ENCODE measurements at regions not wholly inside any gene's neighbourhood (a gene's known extent, or its start where the extent isn't known, plus 50 kb on each side); places are given as distances from the start of the nearest gene placed in this dataset.
A peak's percentile ranks its signal among the peaks of the same experiment; 100 is the strongest.

GRCh38 chr22:27583856-27584255 is 217.7 kb downstream of the MN1 start:
- peak; percentile 95 for FAIRE-seq
- DNase-seq (ENCODE audit: low read depth, low spot score): no peak

GRCh38 chr22:27585141-27585540 is 216.4 kb downstream of the MN1 start:
- dilution Hi-C loops (cut with MboI; ENCODE audit: extremely low pct_ligation_motif_present, low sequenced_read_pairs): no loop called here
- H3K4me2 ChIP-seq (ENCODE audit: control insufficient read depth, extremely low read depth, insufficient read depth, low read depth, low read length): no peak overlapping the region
- no peak overlapping the region for H2AFZ ChIP-seq (ENCODE audit: control insufficient read depth, low read length)
- DNase-seq (ENCODE audit: low read depth, low spot score) (no peak), FAIRE-seq (peak; percentile 79)
- TF ChIP-seq EZH2 (IDR thresholded peaks at IDR 0.05; ENCODE audit: low read length) (no peak), CTCF (optimal IDR thresholded peaks at IDR 0.05 in 1 of 3, IDR thresholded peaks at IDR 0.05 in 1 of 3, conservative IDR thresholded peaks at IDR 0.05 in 1 of 3; ENCODE audit: extremely low read depth in 1 of 3, insufficient read depth in 2 of 3, low read length in 3 of 3) (no peak)
- no peaks in the 10 kb centered on the region for H4K20me1 ChIP-seq (ENCODE audit: control insufficient read depth, extremely low read depth, insufficient read depth, low read length)
- no peak overlapping the region for H3K27ac ChIP-seq (ENCODE audit: control insufficient read depth, insufficient read depth, low read length)
- H3K4me1 ChIP-seq (ENCODE audit: control insufficient read depth, extremely low read depth, insufficient read depth, low read length): peaks cover 17% of the 10 kb centered on the region
- no peaks in the 10 kb centered on the region for H3K9me1 ChIP-seq (ENCODE audit: control insufficient read depth, extremely low read depth, insufficient read depth, low read length)
- peaks cover 3% of the 10 kb centered on the region for H3K27me3 ChIP-seq (ENCODE audit: control insufficient read depth, extremely low read depth, insufficient read depth, low read length)
- no peaks in the 10 kb centered on the region for H3K79me2 ChIP-seq (ENCODE audit: control insufficient read depth, insufficient read depth, low read length)
- no peaks in the 10 kb centered on the region for H3K36me3 ChIP-seq (ENCODE audit: control insufficient read depth in 2 of 2, extremely low read depth in 1 of 2, insufficient read depth in 2 of 2, low read length in 2 of 2)
- H3K9ac ChIP-seq (ENCODE audit: control insufficient read depth, extremely low read depth, insufficient read depth, low read length): no peak overlapping the region
- no peak overlapping the region for H3K4me3 ChIP-seq (ENCODE audit: control insufficient read depth in 2 of 3, extremely low read depth in 1 of 3, insufficient read depth in 2 of 3, low read depth in 1 of 3, low read length in 3 of 3)
- no peaks in the 10 kb centered on the region for H3K9me3 ChIP-seq (ENCODE audit: control insufficient read depth, low read depth, low read length)

More at GRCh38 chr22:27583856-27584255, 217.7 kb downstream of the MN1 start:
- dilution Hi-C loops (cut with MboI; ENCODE audit: extremely low pct_ligation_motif_present, low sequenced_read_pairs): no loop called here
- Histone ChIP-seq H3K9me3 (ENCODE audit: control insufficient read depth, low read depth, low read length) (no peaks in the 10 kb centered on the region), H3K4me3 (ENCODE audit: control insufficient read depth in 2 of 3, extremely low read depth in 1 of 3, insufficient read depth in 2 of 3, low read depth in 1 of 3, low read length in 3 of 3) (no peak overlapping the region), H3K4me2 (ENCODE audit: control insufficient read depth, extremely low read depth, insufficient read depth, low read depth, low read length) (peak overlapping the region; percentile 49), H3K27ac (ENCODE audit: control insufficient read depth, insufficient read depth, low read length) (no peak overlapping the region), H3K9me1 (ENCODE audit: control insufficient read depth, extremely low read depth, insufficient read depth, low read length) (no peaks in the 10 kb centered on the region), H3K36me3 (ENCODE audit: control insufficient read depth in 2 of 2, extremely low read depth in 1 of 2, insufficient read depth in 2 of 2, low read length in 2 of 2) (no peaks in the 10 kb centered on the region), H3K79me2 (ENCODE audit: control insufficient read depth, insufficient read depth, low read length) (no peaks in the 10 kb centered on the region), H4K20me1 (ENCODE audit: control insufficient read depth, extremely low read depth, insufficient read depth, low read length) (no peaks in the 10 kb centered on the region), H3K4me1 (ENCODE audit: control insufficient read depth, extremely low read depth, insufficient read depth, low read length) (peaks cover 17% of the 10 kb centered on the region), H3K9ac (ENCODE audit: control insufficient read depth, extremely low read depth, insufficient read depth, low read length) (peak overlapping the region; percentile 11), H2AFZ (ENCODE audit: control insufficient read depth, low read length) (peak overlapping the region; percentile 42), H3K27me3 (ENCODE audit: control insufficient read depth, extremely low read depth, insufficient read depth, low read length) (peaks cover 3% of the 10 kb centered on the region)
- TF ChIP-seq CTCF (optimal IDR thresholded peaks at IDR 0.05 in 1 of 3, IDR thresholded peaks at IDR 0.05 in 1 of 3, conservative IDR thresholded peaks at IDR 0.05 in 1 of 3; ENCODE audit: extremely low read depth in 1 of 3, insufficient read depth in 2 of 3, low read length in 3 of 3) (no peak), EZH2 (IDR thresholded peaks at IDR 0.05; ENCODE audit: low read length) (no peak)

Data from keratinocyte (primary cell).